ENCODE measurements at regions not wholly inside any gene's neighbourhood (a gene's known extent, or its start where the extent isn't known, plus 50 kb on each side); places are given as distances from the start of the nearest gene placed in this dataset.

DNA sequence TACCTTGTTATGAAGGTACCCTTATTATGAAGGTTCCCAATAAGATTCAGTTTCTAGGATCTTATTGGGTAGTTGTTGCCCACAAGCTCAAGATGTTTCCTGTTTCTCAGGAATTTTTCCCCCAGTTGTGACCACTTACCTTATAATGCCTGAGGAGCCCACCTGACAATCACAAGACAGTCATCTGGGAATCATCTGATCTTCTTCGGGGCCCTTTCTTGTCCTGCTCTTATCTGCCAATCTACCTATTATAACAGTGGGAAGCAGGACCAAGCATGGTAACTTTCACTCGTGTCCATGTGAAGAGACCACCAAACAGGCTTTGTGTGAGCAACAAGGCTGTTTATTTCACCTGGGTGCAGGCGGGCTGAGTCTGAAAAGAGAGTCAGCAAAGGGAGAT lies 825.5 kb downstream of the BCL11B start:
- Mint-ChIP-seq H3K9me3 (no peaks in the 10 kb centered on the region), H3K27me3 (ENCODE audit: insufficient read depth) (no peaks in the 10 kb centered on the region), H3K27ac (no peak overlapping the region), H3K4me1 (ENCODE audit: low read depth) (peaks cover 7% of the 10 kb centered on the region), H3K4me3 (no peak overlapping the region), H3K36me3 (ENCODE audit: low read depth) (no peaks in the 10 kb centered on the region)
- intact Hi-C loops (cut with micrococcal nuclease) = no loop called here
- no peak for DNase-seq (ENCODE audit: low spot score)

DNA sequence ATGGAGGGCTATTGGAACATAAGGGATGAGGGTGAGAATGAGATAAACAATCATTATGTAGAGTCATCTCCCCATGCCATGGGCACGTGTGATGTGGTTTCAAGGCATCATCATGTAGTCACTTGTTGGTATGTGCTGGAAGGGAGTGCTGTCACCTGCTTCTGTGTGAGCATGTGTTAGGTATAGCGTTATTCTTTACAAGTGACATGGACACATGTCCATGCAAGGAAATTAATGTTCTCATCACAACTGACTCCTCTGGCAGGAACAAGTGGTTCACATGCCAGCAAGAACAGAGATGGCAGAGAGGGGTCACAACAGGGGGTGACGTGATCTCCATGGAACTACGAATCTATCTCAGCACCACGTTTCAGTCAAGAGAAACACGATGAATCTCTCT lies 815.8 kb downstream of the BCL11B start:
- no peak overlapping the region for H3K4me3 Mint-ChIP-seq
- peaks cover 17% of the 10 kb centered on the region for H3K9me3 Mint-ChIP-seq
- no peak for DNase-seq (ENCODE audit: low spot score)
- H3K27ac Mint-ChIP-seq = no peak overlapping the region
- no peaks in the 10 kb centered on the region for H3K4me1 Mint-ChIP-seq (ENCODE audit: low read depth)
- peaks cover 2% of the 10 kb centered on the region for H3K36me3 Mint-ChIP-seq (ENCODE audit: low read depth)
- intact Hi-C loops (cut with micrococcal nuclease) = no loop called here
- H3K27me3 Mint-ChIP-seq (ENCODE audit: insufficient read depth) = peaks cover 3% of the 10 kb centered on the region

DNA sequence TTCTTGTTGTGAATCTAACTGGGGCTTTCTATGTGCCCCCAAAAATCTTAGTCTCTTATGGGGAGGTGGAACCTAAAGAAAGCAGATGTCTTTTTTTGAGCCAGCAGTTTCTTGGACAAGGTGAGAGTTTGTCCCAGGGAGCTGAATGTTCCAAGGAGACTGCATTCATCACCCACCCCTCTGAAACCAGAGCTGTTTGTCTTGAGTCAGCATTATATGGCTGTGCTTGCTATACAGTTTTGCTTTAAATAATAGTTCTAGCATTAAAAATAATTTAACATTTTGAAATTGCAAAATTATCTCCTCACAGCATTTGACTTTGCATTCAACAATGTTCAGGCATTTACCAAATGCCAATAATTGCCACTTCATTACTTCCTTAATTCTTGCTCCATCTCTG lies 813.3 kb downstream of the BCL11B start:
- peaks cover 3% of the 10 kb centered on the region for H3K27me3 Mint-ChIP-seq (ENCODE audit: insufficient read depth)
- intact Hi-C loops (cut with micrococcal nuclease) = no loop called here
- H3K27ac Mint-ChIP-seq = no peak overlapping the region
- H3K9me3 Mint-ChIP-seq = peaks cover 12% of the 10 kb centered on the region
- no peak for DNase-seq (ENCODE audit: low spot score)
- no peaks in the 10 kb centered on the region for H3K4me1 Mint-ChIP-seq (ENCODE audit: low read depth)
- H3K4me3 Mint-ChIP-seq = no peak overlapping the region
- no peaks in the 10 kb centered on the region for H3K36me3 Mint-ChIP-seq (ENCODE audit: low read depth)

DNA sequence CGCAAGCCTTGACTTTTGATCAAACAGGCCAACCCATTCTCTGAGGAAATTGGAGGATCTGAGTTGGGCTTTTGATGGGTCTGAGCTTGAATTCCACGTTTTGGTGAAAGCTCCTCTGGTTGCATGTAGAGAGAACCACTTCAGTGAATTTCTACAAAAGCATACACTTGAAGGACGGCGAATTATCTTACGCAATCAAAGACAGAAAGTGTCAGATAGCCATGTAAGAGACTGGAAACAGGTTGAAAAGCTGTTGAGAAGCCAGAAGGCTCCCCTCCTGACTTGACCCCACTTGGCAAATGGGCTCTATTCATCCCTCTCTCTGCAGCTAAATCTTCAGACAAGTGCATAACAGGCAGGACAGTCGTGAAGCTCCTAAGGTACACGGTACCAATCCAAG lies 809.1 kb downstream of the BCL11B start:
- H3K4me3 Mint-ChIP-seq = no peak overlapping the region
- H3K27ac Mint-ChIP-seq = no peak overlapping the region
- H3K36me3 Mint-ChIP-seq (ENCODE audit: low read depth) = no peaks in the 10 kb centered on the region
- peaks cover 5% of the 10 kb centered on the region for H3K9me3 Mint-ChIP-seq
- DNase-seq (ENCODE audit: low spot score) = no peak
- H3K27me3 Mint-ChIP-seq (ENCODE audit: insufficient read depth) = peaks cover 3% of the 10 kb centered on the region
- intact Hi-C loops (cut with micrococcal nuclease) = no loop called here
- H3K4me1 Mint-ChIP-seq (ENCODE audit: low read depth) = no peaks in the 10 kb centered on the region

DNA sequence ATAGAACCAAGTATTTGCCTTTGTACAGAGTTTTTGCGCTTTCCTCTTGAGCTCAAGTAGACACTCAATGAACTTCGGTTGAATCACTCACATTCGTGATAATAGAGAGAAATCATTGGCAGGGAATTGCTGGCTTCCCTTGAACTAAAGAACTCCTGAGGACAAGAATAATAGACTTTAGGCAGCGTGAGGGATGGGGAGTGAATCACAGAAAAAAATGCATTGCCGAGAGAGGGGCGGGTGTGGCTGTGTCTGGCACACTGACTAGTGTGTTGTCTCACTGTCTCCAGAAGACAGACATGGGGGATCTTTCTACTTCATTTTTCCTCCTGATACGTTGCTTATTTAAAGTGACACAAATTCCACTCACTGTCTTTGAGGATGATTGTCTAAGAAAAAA lies 805.2 kb downstream of the BCL11B start:
- intact Hi-C loops (cut with micrococcal nuclease) = no loop called here
- no peaks in the 10 kb centered on the region for H3K36me3 Mint-ChIP-seq (ENCODE audit: low read depth)
- no peaks in the 10 kb centered on the region for H3K27me3 Mint-ChIP-seq (ENCODE audit: insufficient read depth)
- no peak for DNase-seq (ENCODE audit: low spot score)
- H3K4me3 Mint-ChIP-seq = no peak overlapping the region
- H3K4me1 Mint-ChIP-seq (ENCODE audit: low read depth) = no peaks in the 10 kb centered on the region
- H3K27ac Mint-ChIP-seq = no peak overlapping the region
- H3K9me3 Mint-ChIP-seq = no peaks in the 10 kb centered on the region

DNA sequence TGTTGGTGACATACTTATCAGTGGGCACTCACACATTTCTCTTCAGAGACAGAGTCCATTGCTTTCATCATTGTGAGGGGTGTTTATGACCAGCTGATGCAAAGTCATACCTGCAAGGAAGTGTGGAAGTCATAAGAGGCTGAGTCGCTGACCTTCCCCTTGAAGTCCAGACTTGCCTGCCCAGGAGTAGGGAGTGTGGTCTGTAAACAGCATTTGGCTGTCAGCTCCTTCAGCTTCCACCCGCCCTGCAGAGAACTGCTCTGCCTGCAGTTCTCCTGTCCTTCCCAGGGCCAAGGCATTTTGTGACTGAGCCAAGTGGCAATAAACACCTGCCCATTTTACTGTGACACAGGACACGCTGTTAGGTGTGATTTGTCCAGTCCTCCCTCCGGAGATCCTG lies 801.3 kb downstream of the BCL11B start:
- intact Hi-C loops (cut with micrococcal nuclease) = no loop called here
- H3K4me3 Mint-ChIP-seq = no peak overlapping the region

DNA sequence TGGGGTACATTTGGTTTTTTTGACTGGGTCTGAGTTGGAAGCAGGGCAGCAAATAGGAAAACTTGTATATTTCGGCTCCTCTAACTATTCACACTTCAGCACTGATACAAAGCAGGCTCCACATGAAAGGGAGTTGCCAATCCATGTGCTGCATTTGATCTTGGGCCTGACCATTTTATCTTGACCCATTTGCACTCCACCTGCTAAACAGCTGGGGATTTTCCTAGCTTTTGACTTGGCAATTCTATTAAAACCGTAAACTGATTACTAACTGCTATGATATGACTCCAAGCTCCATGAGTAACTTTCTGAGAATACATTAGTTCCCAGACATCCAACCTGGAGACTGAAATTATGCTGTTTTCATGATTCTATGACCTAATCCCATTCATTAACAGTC lies 797.1 kb downstream of the BCL11B start:
- Mint-ChIP-seq H3K27me3 (ENCODE audit: insufficient read depth) (peaks cover 1% of the 10 kb centered on the region), H3K27ac (no peak overlapping the region), H3K9me3 (peaks cover 4% of the 10 kb centered on the region), H3K36me3 (ENCODE audit: low read depth) (no peaks in the 10 kb centered on the region), H3K4me1 (ENCODE audit: low read depth) (no peaks in the 10 kb centered on the region), H3K4me3 (no peak overlapping the region)
- no peak for DNase-seq (ENCODE audit: low spot score)
- intact Hi-C loops (cut with micrococcal nuclease) = no loop called here

More for the DNA sequence above, 801.3 kb downstream of the BCL11B start:
- no peaks in the 10 kb centered on the region for H3K9me3 Mint-ChIP-seq
- H3K27me3 Mint-ChIP-seq (ENCODE audit: insufficient read depth) = no peaks in the 10 kb centered on the region
- no peak overlapping the region for H3K27ac Mint-ChIP-seq
- DNase-seq (ENCODE audit: low spot score) = no peak
- H3K36me3 Mint-ChIP-seq (ENCODE audit: low read depth) = no peaks in the 10 kb centered on the region
- H3K4me1 Mint-ChIP-seq (ENCODE audit: low read depth) = no peaks in the 10 kb centered on the region

DNA sequence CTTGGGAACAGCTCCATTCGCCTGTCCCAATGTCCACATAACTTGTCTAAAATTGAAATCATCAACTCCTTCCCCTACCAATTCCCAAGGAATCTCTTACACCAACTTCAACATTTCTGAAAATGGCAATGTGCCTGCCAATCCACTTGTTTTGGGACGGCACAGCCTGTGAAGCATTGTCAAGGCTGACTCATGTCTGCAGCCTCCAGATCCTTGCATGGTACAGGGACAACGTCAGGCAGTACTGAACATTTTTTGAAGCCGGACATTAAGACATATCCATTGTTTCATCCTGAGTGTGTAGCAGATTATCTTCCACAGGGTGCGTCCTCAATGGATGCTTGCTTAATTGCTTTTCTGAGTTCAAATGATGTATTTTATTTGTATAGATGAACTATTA lies 794.1 kb downstream of the BCL11B start:
- no peaks in the 10 kb centered on the region for H3K36me3 Mint-ChIP-seq (ENCODE audit: low read depth)
- no peak overlapping the region for H3K27ac Mint-ChIP-seq
- intact Hi-C loops (cut with micrococcal nuclease) = no loop called here
- no peak overlapping the region for H3K4me3 Mint-ChIP-seq
- H3K27me3 Mint-ChIP-seq (ENCODE audit: insufficient read depth) = peaks cover 1% of the 10 kb centered on the region
- no peak for DNase-seq (ENCODE audit: low spot score)
- no peaks in the 10 kb centered on the region for H3K4me1 Mint-ChIP-seq (ENCODE audit: low read depth)
- peaks cover 5% of the 10 kb centered on the region for H3K9me3 Mint-ChIP-seq

DNA sequence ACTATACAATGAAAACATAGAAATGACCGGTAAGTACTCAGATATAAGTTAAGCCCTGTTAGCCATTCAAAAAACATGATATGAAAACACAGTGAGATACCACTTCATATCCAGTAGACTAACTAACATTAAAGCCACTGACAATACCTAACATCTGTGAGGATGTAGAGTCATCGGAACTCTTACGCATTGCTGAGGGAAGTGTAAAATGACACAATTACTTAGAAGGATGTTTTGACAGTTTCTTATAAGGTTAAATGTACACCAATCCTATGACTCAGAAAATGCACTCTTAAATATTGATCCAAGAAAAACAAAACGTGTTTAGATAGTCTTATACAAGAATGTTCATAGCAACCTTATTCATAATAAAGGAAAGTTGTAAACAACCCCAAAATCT lies 782.9 kb downstream of the BCL11B start:
- intact Hi-C loops (cut with micrococcal nuclease) = no loop called here
- no peaks in the 10 kb centered on the region for H3K27me3 Mint-ChIP-seq (ENCODE audit: insufficient read depth)

DNA sequence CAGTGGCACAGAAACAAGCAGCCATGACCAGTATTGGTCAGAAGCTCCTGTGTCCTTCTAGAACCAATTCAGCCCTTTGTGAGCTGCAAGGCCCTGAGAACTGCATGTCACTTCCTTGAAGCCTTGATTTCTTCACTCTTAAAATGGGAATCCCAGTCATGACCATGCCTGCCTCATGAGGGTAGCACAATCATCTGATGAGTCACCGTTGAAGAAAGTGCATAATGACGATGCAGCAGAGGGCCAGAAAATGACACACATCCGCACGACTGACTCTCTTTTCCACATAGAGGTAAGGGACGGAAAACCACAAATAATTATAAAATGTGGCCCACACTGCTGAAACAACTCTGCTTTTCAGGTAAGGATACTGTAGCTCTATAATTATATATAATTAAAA lies 777.4 kb downstream of the BCL11B start:
- DNase-seq (ENCODE audit: low spot score) = no peak
- Mint-ChIP-seq H3K4me1 (ENCODE audit: low read depth) (no peaks in the 10 kb centered on the region), H3K9me3 (no peaks in the 10 kb centered on the region), H3K27me3 (ENCODE audit: insufficient read depth) (no peaks in the 10 kb centered on the region), H3K27ac (no peak overlapping the region), H3K36me3 (ENCODE audit: low read depth) (no peaks in the 10 kb centered on the region), H3K4me3 (no peak overlapping the region)
- intact Hi-C loops (cut with micrococcal nuclease) = no loop called here

More for the DNA sequence above, 782.9 kb downstream of the BCL11B start:
- Mint-ChIP-seq H3K27ac (no peak overlapping the region), H3K4me3 (no peak overlapping the region), H3K4me1 (ENCODE audit: low read depth) (no peaks in the 10 kb centered on the region), H3K36me3 (ENCODE audit: low read depth) (no peaks in the 10 kb centered on the region), H3K9me3 (no peaks in the 10 kb centered on the region)
- no peak for DNase-seq (ENCODE audit: low spot score)

DNA sequence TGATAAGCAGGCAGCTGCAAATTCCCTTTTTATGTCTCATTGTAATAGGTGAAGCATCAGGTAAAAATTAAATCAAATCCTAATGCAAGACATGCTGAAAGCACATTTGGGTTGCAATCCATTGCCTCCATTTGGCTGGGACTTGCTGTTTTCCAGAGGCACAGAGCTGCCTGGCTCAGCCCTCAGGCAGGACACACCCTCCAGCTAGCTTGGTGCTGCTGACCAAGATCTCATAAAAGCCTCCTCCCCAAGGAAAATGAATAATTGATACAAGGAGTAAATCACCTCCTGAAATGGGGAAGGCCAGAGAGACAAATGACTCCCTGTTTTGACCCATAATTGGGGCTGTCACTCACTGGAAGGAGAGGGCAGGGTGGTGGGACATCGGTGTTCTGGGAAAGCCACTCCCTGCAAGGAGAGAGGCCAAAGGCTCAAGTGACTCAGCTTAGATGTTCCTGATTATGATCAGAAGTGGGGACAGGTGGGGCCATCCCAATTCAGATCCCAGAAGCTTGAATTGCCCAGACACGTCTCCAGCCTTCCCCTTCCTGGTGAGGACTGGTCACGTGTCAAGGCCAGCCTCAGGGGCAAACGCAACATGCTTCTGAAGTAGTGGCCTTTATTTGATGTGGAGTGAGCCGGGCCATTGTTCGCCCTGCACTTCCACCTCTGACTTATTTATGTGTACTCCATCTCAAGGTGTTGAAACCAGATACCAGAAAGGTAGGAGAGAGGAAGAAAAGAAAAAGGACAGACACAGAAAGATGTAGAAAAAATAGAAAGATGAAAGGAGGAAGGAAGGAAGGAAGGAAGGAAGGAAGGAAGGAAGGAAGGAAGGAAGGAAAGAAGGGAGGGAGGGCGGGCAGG lies 773.7 kb downstream of the BCL11B start:
- Mint-ChIP-seq H3K27ac (no peak overlapping the region), H3K9me3 (no peaks in the 10 kb centered on the region), H3K27me3 (ENCODE audit: insufficient read depth) (no peaks in the 10 kb centered on the region), H3K4me1 (ENCODE audit: low read depth) (peaks cover 6% of the 10 kb centered on the region), H3K36me3 (ENCODE audit: low read depth) (no peaks in the 10 kb centered on the region), H3K4me3 (no peak overlapping the region)
- intact Hi-C loops (cut with micrococcal nuclease) = loop anchor here (5.0 kb wide), 1 partner anchor 361 kb away; no protein-coding TSS in a partner anchor
- DNase-seq (ENCODE audit: low spot score) = no peak

DNA sequence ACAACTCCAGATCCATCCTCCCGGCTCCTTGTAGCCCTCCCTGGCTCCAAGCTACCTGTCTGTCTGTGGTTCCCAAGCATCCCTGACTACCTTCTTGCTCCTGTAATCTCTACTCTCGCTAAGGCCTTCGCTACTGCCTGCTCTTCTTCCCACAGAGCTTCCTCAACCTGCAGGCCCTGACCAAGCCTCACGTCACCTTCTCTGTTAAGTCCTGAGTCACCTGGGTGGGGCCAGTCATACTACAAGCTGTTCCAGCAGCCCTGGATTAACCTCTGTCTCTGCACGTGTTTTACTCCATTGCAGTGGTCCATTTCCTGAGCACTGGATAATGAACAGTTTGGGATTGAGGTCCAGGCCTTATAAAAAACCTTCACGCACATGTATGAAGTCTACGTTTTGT lies 770.7 kb downstream of the BCL11B start:
- Mint-ChIP-seq H3K4me1 (ENCODE audit: low read depth) (peaks cover 6% of the 10 kb centered on the region), H3K9me3 (no peaks in the 10 kb centered on the region), H3K36me3 (ENCODE audit: low read depth) (no peaks in the 10 kb centered on the region), H3K27ac (no peak overlapping the region), H3K4me3 (no peak overlapping the region), H3K27me3 (ENCODE audit: insufficient read depth) (no peaks in the 10 kb centered on the region)
- intact Hi-C loops (cut with micrococcal nuclease) = no loop called here
- no peak for DNase-seq (ENCODE audit: low spot score)

DNA sequence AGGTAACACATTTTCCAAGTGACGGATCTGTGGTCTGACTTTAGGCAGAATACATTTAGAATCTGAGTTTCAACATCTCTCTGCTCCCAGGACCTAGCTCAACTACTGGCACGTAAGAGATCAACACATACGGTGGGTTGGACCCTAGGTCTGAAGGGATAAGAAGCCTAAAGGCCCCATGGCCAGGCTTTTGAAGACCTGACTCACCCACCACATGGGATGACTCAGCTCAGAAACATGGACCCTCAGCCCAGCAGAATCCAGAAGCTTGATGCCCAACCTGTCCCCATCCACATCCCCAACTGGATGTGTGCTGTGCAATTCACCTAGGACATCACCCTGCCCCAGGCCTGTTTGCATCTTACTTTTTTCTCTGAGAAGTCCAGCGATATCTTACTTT lies 770.2 kb downstream of the BCL11B start:
- intact Hi-C loops (cut with micrococcal nuclease) = no loop called here
- Mint-ChIP-seq H3K9me3 (no peaks in the 10 kb centered on the region), H3K27me3 (ENCODE audit: insufficient read depth) (no peaks in the 10 kb centered on the region), H3K36me3 (ENCODE audit: low read depth) (no peaks in the 10 kb centered on the region), H3K4me3 (no peak overlapping the region), H3K27ac (no peak overlapping the region), H3K4me1 (ENCODE audit: low read depth) (peaks cover 6% of the 10 kb centered on the region)
- DNase-seq (ENCODE audit: low spot score) = no peak
